BLaER1 (cell line): ENCODE measurements at regions not wholly inside any gene's neighbourhood (a gene's known extent, or its start where the extent isn't known, plus 50 kb on each side); places are given as distances from the start of the nearest gene placed in this dataset.
"Not testable (repeated sequence)": the region's sequence is repeated elsewhere in the genome, so short reads cannot be mapped to it uniquely, and the experiment has no call there.

ENCODE experiments used
- H3K27ac ChIP-seq: shearing (Covaris generic); formaldehyde crosslinking; 2 replicates; pipeline ENCODE4 v1.8.1; 2022
- H3K27me3 ChIP-seq: shearing (Covaris generic); formaldehyde crosslinking; 2 replicates; pipeline ENCODE4 v1.8.1; 2022
- H3K36me3 ChIP-seq: shearing (Covaris generic); formaldehyde crosslinking; 2 replicates; pipeline ENCODE4 v1.8.1; 2022
- H3K4me1 ChIP-seq: shearing (Covaris generic); formaldehyde crosslinking; 2 replicates; pipeline ENCODE4 v1.8.1; 2022
- H3K4me2 ChIP-seq: shearing (Covaris generic); formaldehyde crosslinking; 2 replicates; pipeline ENCODE4 v1.8.1; 2022
- H3K4me3 ChIP-seq: shearing (Covaris generic); formaldehyde crosslinking; 2 replicates; pipeline ENCODE4 v1.8.1; 2022
- H3K9ac ChIP-seq: shearing (Covaris generic); formaldehyde crosslinking; 2 replicates; pipeline ENCODE4 v1.8.1; 2022
- H3K9me3 ChIP-seq: shearing (Covaris generic); formaldehyde crosslinking; 2 replicates; pipeline ENCODE4 v1.8.1; 2022
- H4K20me1 ChIP-seq: shearing (Covaris generic); formaldehyde crosslinking; 2 replicates; pipeline ENCODE4 v1.8.1; 2022
- Cebpa-rat ChIP-seq: shearing (Covaris generic); IDR thresholded peaks from 2 replicates; pipeline ENCODE4 v1.8.1; 2022

GRCh38 chr4:151855747-151856146, 94.9 kb upstream of the GATB start:
- no peak for TF ChIP-seq Cebpa-rat
- no peak overlapping the region for H3K4me2 ChIP-seq
- H3K4me1 ChIP-seq, result no peaks in the 10 kb centered on the region
- no peaks in the 10 kb centered on the region for H3K36me3 ChIP-seq
- H3K27me3 ChIP-seq, result no peaks in the 10 kb centered on the region
- H3K27ac ChIP-seq, result no peak overlapping the region
- no peaks in the 10 kb centered on the region for H3K9me3 ChIP-seq
- no peaks in the 10 kb centered on the region for H4K20me1 ChIP-seq
- no peak overlapping the region for H3K4me3 ChIP-seq
- no peak overlapping the region for H3K9ac ChIP-seq

DNA sequence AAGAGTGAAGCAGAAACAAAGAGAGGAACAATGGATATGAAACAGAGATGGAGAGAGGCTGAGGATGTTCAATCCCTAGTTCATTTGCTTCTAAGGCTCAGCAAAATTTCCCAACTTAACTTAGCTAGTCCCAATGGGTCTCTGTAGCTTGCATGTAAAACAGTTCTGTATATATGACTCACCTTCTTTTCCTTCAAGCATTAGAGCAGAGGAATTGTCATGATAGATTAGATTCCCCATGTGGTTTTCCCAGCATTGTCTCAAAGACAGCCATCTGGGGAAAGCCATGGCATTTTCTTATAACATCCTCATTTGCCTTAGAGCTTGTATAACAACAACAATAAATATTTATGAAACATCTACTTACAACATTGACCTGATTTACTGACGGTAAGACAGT, 93.9 kb upstream of the GATB start:
- no peak overlapping the region for H3K4me3 ChIP-seq
- H3K9me3 ChIP-seq, result no peaks in the 10 kb centered on the region
- no peaks in the 10 kb centered on the region for H4K20me1 ChIP-seq
- no peak overlapping the region for H3K9ac ChIP-seq
- TF ChIP-seq Cebpa-rat, result no peak
- H3K4me1 ChIP-seq, result no peaks in the 10 kb centered on the region
- H3K36me3 ChIP-seq, result no peaks in the 10 kb centered on the region
- no peak overlapping the region for H3K27ac ChIP-seq
- H3K4me2 ChIP-seq, result no peak overlapping the region
- no peaks in the 10 kb centered on the region for H3K27me3 ChIP-seq

- Histone ChIP-seq H3K4me1 (no peaks in the 10 kb centered on the region), H3K4me2 (no peak overlapping the region), H4K20me1 (no peaks in the 10 kb centered on the region), H3K9me3 (no peaks in the 10 kb centered on the region), H3K4me3 (no peak overlapping the region), H3K36me3 (no peaks in the 10 kb centered on the region), H3K27me3 (no peaks in the 10 kb centered on the region), H3K27ac (no peak overlapping the region), H3K9ac (no peak overlapping the region)
- no peak for TF ChIP-seq Cebpa-rat
Observed at GRCh38 chr4:151853034-151853433, 92.2 kb upstream of the GATB start.

- Histone ChIP-seq H3K27ac (no peak overlapping the region), H3K9ac (no peak overlapping the region), H3K4me1 (no peaks in the 10 kb centered on the region), H3K36me3 (no peaks in the 10 kb centered on the region), H4K20me1 (no peaks in the 10 kb centered on the region), H3K9me3 (no peaks in the 10 kb centered on the region), H3K4me2 (no peak overlapping the region), H3K27me3 (no peaks in the 10 kb centered on the region), H3K4me3 (no peak overlapping the region)
- no peak for TF ChIP-seq Cebpa-rat
Observed at GRCh38 chr4:151852202-151852601, 91.4 kb upstream of the GATB start.

DNA sequence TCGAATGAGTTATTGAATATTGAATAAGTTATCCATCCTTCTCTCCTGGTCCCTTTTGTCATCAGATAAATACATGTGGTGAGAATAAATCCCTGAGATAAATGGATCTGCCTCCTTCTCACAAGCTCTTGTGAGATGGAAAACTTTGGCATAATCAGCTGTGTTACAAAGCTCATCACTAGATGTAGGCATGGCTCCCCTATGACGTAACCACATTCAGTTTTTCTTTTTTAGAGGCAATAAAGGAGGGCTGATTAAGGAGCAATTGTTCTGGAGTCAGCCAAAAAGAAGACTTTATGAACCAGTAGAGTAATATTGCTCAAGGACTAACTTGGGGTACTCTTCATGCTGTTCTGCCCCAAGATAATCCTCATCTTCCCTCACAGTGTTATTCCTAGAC, 90.5 kb upstream of the GATB start:
- no peaks in the 10 kb centered on the region for H3K4me1 ChIP-seq
- no peak overlapping the region for H3K9ac ChIP-seq
- H3K4me3 ChIP-seq, result no peak overlapping the region
- H3K9me3 ChIP-seq, result no peaks in the 10 kb centered on the region
- no peaks in the 10 kb centered on the region for H3K36me3 ChIP-seq
- TF ChIP-seq Cebpa-rat, result no peak
- no peak overlapping the region for H3K27ac ChIP-seq
- no peak overlapping the region for H3K4me2 ChIP-seq
- H3K27me3 ChIP-seq, result no peaks in the 10 kb centered on the region
- no peaks in the 10 kb centered on the region for H4K20me1 ChIP-seq

GRCh38 chr4:151850791-151851213, 90.0 kb upstream of the GATB start:
- no peaks in the 10 kb centered on the region for H3K27me3 ChIP-seq
- H3K9me3 ChIP-seq, result no peaks in the 10 kb centered on the region
- no peak overlapping the region for H3K4me3 ChIP-seq
- H3K4me2 ChIP-seq, result no peak overlapping the region
- no peak overlapping the region for H3K27ac ChIP-seq
- no peaks in the 10 kb centered on the region for H3K4me1 ChIP-seq
- H4K20me1 ChIP-seq, result no peaks in the 10 kb centered on the region
- H3K9ac ChIP-seq, result no peak overlapping the region
- no peaks in the 10 kb centered on the region for H3K36me3 ChIP-seq
- no peak for TF ChIP-seq Cebpa-rat

GRCh38 chr4:151845551-151845950, 84.7 kb upstream of the GATB start:
- H3K9ac ChIP-seq, H3K9me3 ChIP-seq, H3K27ac ChIP-seq, H3K36me3 ChIP-seq, H4K20me1 ChIP-seq, H3K27me3 ChIP-seq, H3K4me1 ChIP-seq, H3K4me2 ChIP-seq, H3K4me3 ChIP-seq: not testable (repeated sequence)

- no peaks in the 10 kb centered on the region for H3K27me3 ChIP-seq
- H3K36me3 ChIP-seq, result no peaks in the 10 kb centered on the region
- H3K9me3 ChIP-seq, result no peaks in the 10 kb centered on the region
- H3K27ac ChIP-seq, result no peak overlapping the region
- no peak overlapping the region for H3K4me3 ChIP-seq
- H3K9ac ChIP-seq, result no peak overlapping the region
- no peaks in the 10 kb centered on the region for H3K4me1 ChIP-seq
- no peak for TF ChIP-seq Cebpa-rat
- H4K20me1 ChIP-seq, result no peaks in the 10 kb centered on the region
- H3K4me2 ChIP-seq, result no peak overlapping the region
Observed at GRCh38 chr4:151842430-151843079, 81.7 kb upstream of the GATB start.

DNA sequence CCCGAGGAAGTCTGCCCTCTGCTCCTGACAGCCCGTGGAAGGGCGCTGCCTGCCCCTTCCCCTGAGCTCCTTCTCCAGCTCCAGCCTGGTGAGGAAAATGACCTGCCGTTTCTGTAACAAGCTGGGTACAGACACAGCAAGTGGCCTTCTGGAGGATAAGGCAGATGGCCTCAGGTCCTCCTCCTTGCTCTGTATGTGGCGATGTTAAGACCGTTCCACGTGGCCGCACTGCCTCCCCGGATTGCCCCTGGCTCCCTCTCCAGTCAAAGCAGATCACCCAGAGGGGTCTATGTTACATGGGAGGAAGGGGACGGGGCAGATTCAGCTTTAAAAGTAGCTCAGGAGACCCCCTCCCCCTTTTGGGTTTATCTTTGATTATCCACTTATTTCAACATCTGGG, 80.3 kb upstream of the GATB start:
- no peak overlapping the region for H3K27ac ChIP-seq
- no peak overlapping the region for H3K9ac ChIP-seq
- H3K4me1 ChIP-seq, result no peaks in the 10 kb centered on the region
- H3K36me3 ChIP-seq, result no peaks in the 10 kb centered on the region
- no peaks in the 10 kb centered on the region for H3K9me3 ChIP-seq
- H3K4me3 ChIP-seq, result no peak overlapping the region
- no peak for TF ChIP-seq Cebpa-rat
- no peaks in the 10 kb centered on the region for H4K20me1 ChIP-seq
- no peak overlapping the region for H3K4me2 ChIP-seq
- H3K27me3 ChIP-seq, result no peaks in the 10 kb centered on the region

GRCh38 chr4:151835467-151835866, 74.7 kb upstream of the GATB start:
- Histone ChIP-seq H3K4me3 (no peak overlapping the region), H3K4me1 (no peaks in the 10 kb centered on the region), H4K20me1 (no peaks in the 10 kb centered on the region), H3K27ac (no peak overlapping the region), H3K9me3 (no peaks in the 10 kb centered on the region), H3K9ac (no peak overlapping the region), H3K36me3 (no peaks in the 10 kb centered on the region), H3K27me3 (no peaks in the 10 kb centered on the region), H3K4me2 (no peak overlapping the region)
- TF ChIP-seq Cebpa-rat, result no peak

- Histone ChIP-seq H3K9ac (no peak overlapping the region), H3K27ac (no peak overlapping the region), H3K4me3 (no peak overlapping the region), H3K9me3 (no peaks in the 10 kb centered on the region), H3K4me1 (no peaks in the 10 kb centered on the region), H4K20me1 (no peaks in the 10 kb centered on the region), H3K27me3 (no peaks in the 10 kb centered on the region), H3K36me3 (no peaks in the 10 kb centered on the region), H3K4me2 (no peak overlapping the region)
- TF ChIP-seq Cebpa-rat, result no peak
Observed at GRCh38 chr4:151833174-151833573, 72.4 kb upstream of the GATB start.
